ENCODE measurements at regions not wholly inside any gene's neighbourhood (a gene's known extent, or its start where the extent isn't known, plus 50 kb on each side); places are given as distances from the start of the nearest gene placed in this dataset.
A peak's percentile ranks its signal among the peaks of the same experiment; 100 is the strongest.
"Not testable (repeated sequence)": the region's sequence is repeated elsewhere in the genome, so short reads cannot be mapped to it uniquely, and the experiment has no call there.

GRCh38 chr20:53762423-53762798 lies 168.8 kb upstream of the ZNF217 start:
- DNase-seq; in situ Hi-C loops (cut with MboI; ENCODE audit: low pct_unique_long_range_greater_than_20kb, low sequenced_read_pairs): not testable (repeated sequence)

- DNase-seq = no peak
- in situ Hi-C loops (cut with MboI; ENCODE audit: low pct_unique_long_range_greater_than_20kb, low sequenced_read_pairs) = no loop called here
These were observed 166.4 kb upstream of the ZNF217 start for GRCh38 chr20:53760025-53760441.

- DNase-seq = no peak
- in situ Hi-C loops (cut with MboI; ENCODE audit: low pct_unique_long_range_greater_than_20kb, low sequenced_read_pairs) = no loop called here
These were observed 163.9 kb upstream of the ZNF217 start for GRCh38 chr20:53757472-53757913.

- in situ Hi-C loops (cut with MboI; ENCODE audit: low pct_unique_long_range_greater_than_20kb, low sequenced_read_pairs) = no loop called here
These were observed 162.3 kb upstream of the ZNF217 start for GRCh38 chr20:53755733-53756531.

GRCh38 chr20:53753880-53754459 lies 160.3 kb upstream of the ZNF217 start:
- in situ Hi-C loops (cut with MboI; ENCODE audit: low pct_unique_long_range_greater_than_20kb, low sequenced_read_pairs) = no loop called here
- DNase-seq = no peak

More at GRCh38 chr20:53755733-53756531, 162.3 kb upstream of the ZNF217 start:
- DNase-seq = no peak

GRCh38 chr20:53752971-53753879 lies 159.6 kb upstream of the ZNF217 start:
- no peak for DNase-seq
- in situ Hi-C loops (cut with MboI; ENCODE audit: low pct_unique_long_range_greater_than_20kb, low sequenced_read_pairs) = no loop called here

GRCh38 chr20:53752583-53752970 lies 158.9 kb upstream of the ZNF217 start:
- in situ Hi-C loops (cut with MboI; ENCODE audit: low pct_unique_long_range_greater_than_20kb, low sequenced_read_pairs) = no loop called here
- DNase-seq = no peak

GRCh38 chr20:53751620-53752318 lies 158.1 kb upstream of the ZNF217 start:
- in situ Hi-C loops (cut with MboI; ENCODE audit: low pct_unique_long_range_greater_than_20kb, low sequenced_read_pairs) = no loop called here
- DNase-seq = no peak

GRCh38 chr20:53750827-53751619 lies 157.4 kb upstream of the ZNF217 start:
- peak; percentile 96 for DNase-seq
- in situ Hi-C loops (cut with MboI; ENCODE audit: low pct_unique_long_range_greater_than_20kb, low sequenced_read_pairs) = no loop called here

- in situ Hi-C loops (cut with MboI; ENCODE audit: low pct_unique_long_range_greater_than_20kb, low sequenced_read_pairs) = no loop called here
These were observed 155.9 kb upstream of the ZNF217 start for GRCh38 chr20:53749499-53749898.

GRCh38 chr20:53748821-53749421 lies 155.3 kb upstream of the ZNF217 start:
- no peak for DNase-seq
- in situ Hi-C loops (cut with MboI; ENCODE audit: low pct_unique_long_range_greater_than_20kb, low sequenced_read_pairs) = no loop called here

More at GRCh38 chr20:53749499-53749898, 155.9 kb upstream of the ZNF217 start:
- DNase-seq = no peak

GRCh38 chr20:53748176-53748575 lies 154.5 kb upstream of the ZNF217 start:
- in situ Hi-C loops (cut with MboI; ENCODE audit: low pct_unique_long_range_greater_than_20kb, low sequenced_read_pairs) = no loop called here

GRCh38 chr20:53743607-53744260 lies 150.1 kb upstream of the ZNF217 start:
- in situ Hi-C loops (cut with MboI; ENCODE audit: low pct_unique_long_range_greater_than_20kb, low sequenced_read_pairs) = no loop called here
- DNase-seq = no peak

More at GRCh38 chr20:53748176-53748575, 154.5 kb upstream of the ZNF217 start:
- no peak for DNase-seq

- in situ Hi-C loops (cut with MboI; ENCODE audit: low pct_unique_long_range_greater_than_20kb, low sequenced_read_pairs) = no loop called here
- no peak for DNase-seq
These were observed 149.0 kb upstream of the ZNF217 start for GRCh38 chr20:53742685-53743081.

- in situ Hi-C loops (cut with MboI; ENCODE audit: low pct_unique_long_range_greater_than_20kb, low sequenced_read_pairs) = no loop called here
- no peak for DNase-seq
These were observed 148.0 kb upstream of the ZNF217 start for GRCh38 chr20:53741726-53742028.

GRCh38 chr20:53739799-53740785 lies 146.5 kb upstream of the ZNF217 start:
- in situ Hi-C loops (cut with MboI; ENCODE audit: low pct_unique_long_range_greater_than_20kb, low sequenced_read_pairs) = no loop called here
- DNase-seq = peak; percentile 64
